Body of pancreas (tissue), 4 donors: ENCODE measurements at regions not wholly inside any gene's neighbourhood (a gene's known extent, or its start where the extent isn't known, plus 50 kb on each side); places are given as distances from the start of the nearest gene placed in this dataset.

Experiments used
- POLR2A ChIP-seq, 3 donors: fragments of 450-650 bp; IDR thresholded peaks; one replicate each; pipeline ENCODE4 v1.6.1; 2016; ENCODE audit warnings: antibody characterized with exemption in 3 of 3, mild to moderate bottlenecking in 2 of 3
- TF ChIP-seq, protein P1 (sequence below), 7 experiments: fragments of 450-650 bp in 4 of 7; fragments of 200-600 bp in 3 of 7; sonication (generic) in 3 of 7; IDR thresholded peaks; one replicate each; pipeline ENCODE4 v1.5.1; 2016 to 2019; ENCODE audit warnings: antibody characterized with exemption in 7 of 7

DNA sequence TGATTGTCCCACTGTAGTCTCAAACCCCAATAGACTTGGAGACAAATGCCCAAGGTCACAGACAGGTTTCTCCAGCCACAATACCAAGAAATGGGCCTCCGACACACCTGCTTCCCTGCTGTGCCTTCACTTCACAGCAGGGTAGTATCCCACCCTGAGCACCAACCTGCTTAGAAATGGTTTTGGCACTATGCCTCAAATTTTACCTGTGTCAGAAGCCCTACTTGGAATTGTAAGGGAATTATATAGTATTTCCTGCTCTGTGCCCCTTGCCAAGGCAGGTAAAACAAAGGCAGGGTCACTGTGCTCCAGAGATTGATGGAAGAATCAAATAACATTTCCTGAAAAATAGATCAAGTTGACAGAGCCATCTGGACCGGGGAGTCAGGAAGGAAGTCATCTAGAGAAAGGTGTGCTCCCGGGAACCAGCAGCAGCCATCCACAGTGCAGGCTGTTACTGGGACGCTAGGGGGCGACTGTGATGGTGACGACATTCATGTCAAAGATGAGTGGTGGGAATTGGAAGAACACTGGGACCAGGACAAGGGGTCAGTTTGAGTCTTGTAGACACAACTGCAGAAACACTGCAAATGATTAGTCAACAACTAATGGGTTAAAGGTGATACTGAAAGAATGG lies 117.8 kb upstream of the AKR1E2 start:
- TF ChIP-seq, protein P1, sequence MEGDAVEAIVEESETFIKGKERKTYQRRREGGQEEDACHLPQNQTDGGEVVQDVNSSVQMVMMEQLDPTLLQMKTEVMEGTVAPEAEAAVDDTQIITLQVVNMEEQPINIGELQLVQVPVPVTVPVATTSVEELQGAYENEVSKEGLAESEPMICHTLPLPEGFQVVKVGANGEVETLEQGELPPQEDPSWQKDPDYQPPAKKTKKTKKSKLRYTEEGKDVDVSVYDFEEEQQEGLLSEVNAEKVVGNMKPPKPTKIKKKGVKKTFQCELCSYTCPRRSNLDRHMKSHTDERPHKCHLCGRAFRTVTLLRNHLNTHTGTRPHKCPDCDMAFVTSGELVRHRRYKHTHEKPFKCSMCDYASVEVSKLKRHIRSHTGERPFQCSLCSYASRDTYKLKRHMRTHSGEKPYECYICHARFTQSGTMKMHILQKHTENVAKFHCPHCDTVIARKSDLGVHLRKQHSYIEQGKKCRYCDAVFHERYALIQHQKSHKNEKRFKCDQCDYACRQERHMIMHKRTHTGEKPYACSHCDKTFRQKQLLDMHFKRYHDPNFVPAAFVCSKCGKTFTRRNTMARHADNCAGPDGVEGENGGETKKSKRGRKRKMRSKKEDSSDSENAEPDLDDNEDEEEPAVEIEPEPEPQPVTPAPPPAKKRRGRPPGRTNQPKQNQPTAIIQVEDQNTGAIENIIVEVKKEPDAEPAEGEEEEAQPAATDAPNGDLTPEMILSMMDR (IDR thresholded peaks at IDR 0.05) = no peak
- TF ChIP-seq POLR2A (IDR thresholded peaks at IDR 0.05) = no peak
